HuH-7 (cell line): ENCODE measurements at regions not wholly inside any gene's neighbourhood (a gene's known extent, or its start where the extent isn't known, plus 50 kb on each side); places are given as distances from the start of the nearest gene placed in this dataset.
"Not testable (repeated sequence)": the region's sequence is repeated elsewhere in the genome, so short reads cannot be mapped to it uniquely, and the experiment has no call there.

Experiments used
- DNase-seq: peaks from one replicate; pipeline ENCODE4 v3.0.0; 2011; ENCODE audit warnings: low spot score

DNA sequence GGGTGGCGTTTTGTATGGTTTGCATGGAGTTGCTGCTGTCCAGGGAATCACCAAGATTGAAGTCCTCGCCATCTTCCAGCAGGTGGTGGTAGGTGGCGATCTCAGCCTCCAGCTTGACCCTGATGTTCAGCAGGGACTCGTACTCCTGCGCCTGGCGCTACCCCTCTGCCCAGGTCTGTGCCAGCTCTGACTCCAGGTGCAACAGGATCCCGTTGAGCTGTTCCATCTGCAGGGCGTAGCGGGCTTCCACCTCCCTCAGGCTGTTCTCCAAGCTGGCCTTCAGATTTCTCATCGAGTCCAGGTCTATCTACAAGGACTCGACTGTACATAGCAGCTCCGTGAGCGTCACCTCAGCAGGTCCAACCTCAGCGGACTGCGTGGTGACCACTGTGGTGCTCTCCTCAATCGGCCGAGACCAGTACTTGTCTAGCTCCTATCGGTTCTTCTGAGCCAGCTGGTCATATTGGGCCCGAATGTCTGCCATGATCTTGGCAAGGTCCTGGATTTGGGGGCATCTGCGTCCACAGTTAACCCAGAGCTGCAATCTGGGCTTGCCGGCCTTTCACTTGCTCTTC lies 1584.8 kb upstream of the ACO1 start:
- no peak for DNase-seq

DNA sequence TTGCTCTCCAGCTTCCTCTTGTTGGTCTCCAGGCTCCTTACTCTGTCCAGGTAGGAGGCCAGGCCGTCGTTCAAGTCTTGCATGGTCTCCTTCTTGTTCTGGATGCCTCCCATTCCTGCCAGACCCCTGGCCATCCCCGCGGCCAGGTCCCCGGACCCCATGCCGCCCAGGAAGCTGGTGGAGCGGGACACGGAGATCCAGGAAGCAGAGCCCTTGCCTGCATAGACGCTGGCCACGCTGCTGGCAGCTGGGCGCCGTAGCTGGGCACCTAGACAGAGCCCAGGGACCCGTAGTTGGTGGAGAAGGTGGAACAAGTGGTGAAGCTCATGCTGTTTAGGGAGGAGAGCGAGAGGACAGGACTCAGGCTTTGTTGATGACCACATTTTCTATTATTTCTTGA lies 1584.0 kb upstream of the ACO1 start:
- no peak for DNase-seq

DNA sequence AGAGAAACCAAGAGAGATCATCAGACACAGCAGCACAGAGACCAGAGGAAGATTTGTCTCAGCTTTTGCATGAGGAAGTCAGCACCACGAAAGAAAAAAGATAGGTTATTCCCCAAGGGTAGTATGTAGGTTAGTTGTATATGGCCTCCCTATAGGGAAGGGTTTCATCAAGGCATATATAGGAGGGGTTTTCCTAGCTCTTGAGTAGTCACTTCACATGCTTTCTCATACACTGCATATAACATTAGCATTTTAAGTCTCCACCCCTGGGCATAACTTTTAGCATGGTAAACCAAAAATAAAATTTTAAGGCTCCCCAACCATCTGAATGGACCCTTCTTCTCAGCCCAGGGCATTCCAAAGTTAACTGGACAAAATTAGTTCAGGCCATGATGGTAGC lies 1571.6 kb upstream of the ACO1 start:
- DNase-seq = no peak

DNA sequence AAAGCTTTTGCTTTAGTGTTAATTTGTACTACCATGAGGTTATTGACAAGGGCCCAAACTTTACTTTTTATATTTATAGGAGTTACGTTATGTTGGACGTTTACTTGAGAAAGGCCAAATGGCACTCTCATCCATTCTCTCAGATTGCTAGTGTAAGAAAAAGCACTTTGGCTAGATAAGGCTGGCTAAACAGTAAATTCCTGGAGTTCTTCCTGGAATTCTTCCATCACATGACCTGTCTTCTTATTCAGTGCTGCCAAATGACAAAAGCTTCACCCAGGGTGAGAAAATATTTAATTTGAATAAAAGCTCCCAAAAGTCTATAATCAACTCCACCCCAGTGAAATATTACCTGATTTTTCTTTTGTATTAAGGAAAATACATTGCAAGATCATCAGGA lies 1568.9 kb upstream of the ACO1 start:
- no peak for DNase-seq

DNA sequence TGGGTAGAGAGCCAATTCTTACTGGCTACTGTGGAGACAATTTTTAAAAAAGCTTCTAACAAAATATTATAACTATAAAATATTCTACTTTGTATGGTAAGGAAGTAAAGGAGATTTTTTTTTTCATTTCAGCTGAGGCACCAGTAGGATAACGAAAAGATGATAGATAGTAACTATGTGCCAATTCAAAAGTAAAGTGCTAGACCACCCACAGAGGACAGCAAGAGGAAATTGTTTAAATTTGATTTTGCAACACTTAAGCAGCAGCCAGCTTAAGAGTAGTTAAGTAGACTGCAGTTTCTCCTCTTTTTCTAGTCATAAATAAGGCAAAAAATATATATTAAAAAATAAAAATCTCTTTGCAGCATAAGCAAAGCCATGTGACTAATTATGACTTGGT lies 1539.3 kb upstream of the ACO1 start:
- DNase-seq = no peak

DNA sequence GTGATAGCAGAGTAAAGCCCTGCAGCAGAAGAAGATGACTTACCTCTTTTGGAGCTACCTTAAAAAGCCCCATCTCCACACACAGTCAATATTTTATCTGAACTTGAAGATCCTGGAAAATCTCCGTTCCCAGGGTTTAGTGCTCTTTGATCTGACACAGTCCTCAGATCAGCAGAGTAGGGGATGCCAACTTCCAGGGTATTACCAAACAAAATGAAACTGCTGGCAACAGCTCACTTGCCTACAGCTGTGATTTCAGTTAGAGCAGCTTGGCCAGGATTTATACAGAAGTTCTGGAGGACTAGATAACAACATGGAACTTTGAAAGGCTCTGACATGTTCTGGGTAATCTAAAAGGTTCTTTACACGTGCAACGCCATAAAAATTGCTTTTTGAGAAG lies 1537.8 kb upstream of the ACO1 start:
- no peak for DNase-seq

DNA sequence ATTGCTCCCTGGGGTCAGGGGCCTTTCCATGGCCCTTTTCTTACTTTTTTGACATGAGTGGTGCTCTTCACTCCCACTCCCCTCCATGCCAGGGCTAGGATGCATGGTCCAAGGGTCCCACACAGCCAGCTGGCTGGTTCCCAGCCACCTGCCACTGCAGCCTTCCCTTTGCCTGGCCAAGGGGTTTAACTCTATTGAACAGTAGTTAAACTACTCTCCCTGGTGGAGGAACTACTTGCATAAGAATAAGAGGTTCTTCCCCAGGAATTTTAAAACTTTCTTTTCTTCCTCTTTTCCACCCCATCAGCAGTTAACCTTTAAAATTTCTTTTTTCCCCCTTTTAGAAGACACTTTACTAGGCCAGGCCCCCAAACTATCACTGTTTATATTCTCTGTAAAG lies 1532.8 kb upstream of the ACO1 start:
- no peak for DNase-seq

DNA sequence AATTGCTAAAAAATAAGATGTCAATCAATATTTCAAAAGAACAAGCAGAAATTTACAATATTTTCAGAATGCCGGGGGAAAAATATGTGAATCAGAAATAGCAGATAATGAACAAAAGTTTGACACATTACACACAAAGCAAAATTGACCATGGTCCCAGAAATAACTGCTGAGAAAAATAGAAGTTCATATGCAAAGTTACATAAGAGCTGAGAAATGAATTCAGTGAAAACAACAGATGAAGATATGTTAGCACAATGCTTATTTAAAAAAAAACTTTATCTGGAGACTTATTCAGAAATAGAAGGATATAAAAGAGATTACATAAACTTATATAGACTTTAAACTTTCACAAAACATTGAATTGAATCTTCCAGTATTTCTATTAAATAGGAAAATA lies 1483.7 kb upstream of the ACO1 start:
- no peak for DNase-seq

DNA sequence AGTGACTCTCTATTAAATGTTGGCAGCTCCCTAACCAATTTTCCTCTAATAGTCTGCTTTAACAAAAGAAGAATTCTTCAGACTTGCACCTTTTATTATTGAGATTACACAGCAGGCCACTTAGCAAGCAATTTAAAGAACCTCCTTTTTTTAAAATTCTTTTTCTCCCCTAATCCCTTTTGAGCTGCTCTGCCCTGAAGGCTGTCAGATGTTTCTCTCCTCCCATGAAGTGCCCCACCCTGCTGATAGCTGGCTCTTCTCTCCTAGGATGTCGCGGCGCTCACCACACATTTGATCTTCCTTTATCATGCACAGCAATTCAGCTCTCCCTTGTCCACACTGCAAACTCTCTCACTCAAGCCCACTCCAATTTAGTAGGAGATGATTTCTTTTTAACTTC lies 1471.1 kb upstream of the ACO1 start:
- no peak for DNase-seq

DNA sequence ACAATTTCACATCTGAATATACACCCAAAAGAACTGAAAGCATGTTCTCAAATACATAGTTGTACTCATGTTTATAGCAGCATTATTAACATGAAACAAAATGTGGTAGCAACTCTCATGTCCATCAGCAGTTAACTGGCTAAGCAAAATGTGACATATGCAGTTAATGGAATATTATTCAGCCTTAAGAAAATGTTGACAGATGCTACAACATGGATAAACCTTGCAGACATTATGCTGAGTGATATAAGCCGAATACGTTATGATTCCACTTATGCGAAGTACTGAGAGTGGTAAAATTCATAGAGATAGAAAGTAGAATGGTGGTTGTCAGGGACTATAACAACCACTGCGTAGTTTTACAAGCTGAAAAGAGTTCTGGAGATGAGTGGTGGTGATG lies 1469.0 kb upstream of the ACO1 start:
- no peak for DNase-seq

DNA sequence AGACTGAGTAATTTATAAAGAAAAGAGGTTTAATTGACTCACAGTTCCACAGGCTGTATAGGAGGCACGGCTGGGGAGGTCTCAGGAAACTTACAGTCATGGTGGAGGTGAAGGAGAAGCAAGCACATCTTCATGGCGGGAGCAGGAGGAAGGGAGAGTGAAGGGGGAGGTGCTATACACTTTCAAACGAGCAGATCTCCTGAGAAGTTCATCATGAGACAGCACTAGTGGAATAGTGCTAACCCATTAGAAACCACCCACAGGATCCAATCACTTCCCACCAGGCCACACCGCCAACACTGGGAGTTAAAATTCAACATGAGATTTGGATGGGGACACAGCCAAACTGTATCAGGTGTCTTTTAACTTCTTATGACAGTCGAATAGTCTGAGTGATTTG lies 1459.3 kb upstream of the ACO1 start:
- DNase-seq = no peak

DNA sequence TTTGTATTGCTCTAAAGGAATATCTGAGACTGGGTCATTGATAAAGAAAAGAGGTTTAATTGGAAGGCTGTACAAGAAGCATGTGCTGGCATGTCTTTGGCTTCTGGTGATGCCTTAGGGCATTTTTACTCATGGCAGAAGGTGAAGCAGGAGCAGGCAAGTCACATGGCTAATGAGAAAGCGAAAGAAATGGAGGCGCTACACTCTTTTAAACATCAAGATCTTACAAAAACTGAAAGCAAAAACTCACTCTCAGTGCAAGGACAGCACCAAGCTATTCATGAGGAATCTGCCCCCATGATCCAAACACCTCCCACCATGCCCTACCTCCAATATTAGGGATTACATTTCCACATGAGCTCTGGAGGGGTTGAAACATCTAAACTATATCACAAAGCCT lies 1458.8 kb upstream of the ACO1 start:
- no peak for DNase-seq

DNA sequence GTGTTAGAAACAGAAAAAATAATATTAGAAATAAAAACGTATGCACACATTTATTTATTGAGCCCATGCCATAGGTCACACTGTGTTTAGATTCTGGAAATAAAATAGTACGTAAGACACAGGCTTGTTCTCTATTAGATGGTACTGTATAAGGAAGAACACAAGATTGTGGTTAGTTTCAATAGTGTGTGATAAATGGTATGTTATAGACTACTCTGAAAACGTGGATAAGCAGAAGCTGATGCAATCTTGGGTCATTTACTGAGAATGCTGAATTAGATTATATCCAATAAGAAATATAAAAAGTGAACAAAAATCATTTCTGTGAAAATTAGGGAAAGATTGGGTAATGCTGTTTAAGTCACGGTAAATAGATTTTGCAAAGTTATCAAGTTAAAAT lies 1456.4 kb upstream of the ACO1 start:
- no peak for DNase-seq

DNA sequence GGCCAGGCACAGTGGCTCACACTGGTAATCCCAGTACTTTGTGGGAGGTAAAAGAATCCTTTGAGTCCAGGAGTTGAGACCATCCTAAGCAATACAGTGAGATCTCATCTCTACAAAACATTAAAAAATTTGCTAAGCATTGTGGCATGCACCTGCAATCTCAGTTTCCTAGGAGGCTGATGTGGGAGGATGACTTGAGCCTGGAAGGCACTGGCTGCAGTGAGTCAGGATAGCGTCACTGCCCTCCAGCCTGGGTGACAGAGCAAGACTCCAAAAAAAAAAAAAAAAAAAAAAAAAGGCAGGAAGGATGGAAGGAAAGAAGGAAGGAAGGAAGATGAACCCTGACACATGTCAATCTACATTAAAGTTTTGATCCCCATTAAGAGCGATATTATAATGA lies 1452.2 kb upstream of the ACO1 start:
- no peak for DNase-seq

DNA sequence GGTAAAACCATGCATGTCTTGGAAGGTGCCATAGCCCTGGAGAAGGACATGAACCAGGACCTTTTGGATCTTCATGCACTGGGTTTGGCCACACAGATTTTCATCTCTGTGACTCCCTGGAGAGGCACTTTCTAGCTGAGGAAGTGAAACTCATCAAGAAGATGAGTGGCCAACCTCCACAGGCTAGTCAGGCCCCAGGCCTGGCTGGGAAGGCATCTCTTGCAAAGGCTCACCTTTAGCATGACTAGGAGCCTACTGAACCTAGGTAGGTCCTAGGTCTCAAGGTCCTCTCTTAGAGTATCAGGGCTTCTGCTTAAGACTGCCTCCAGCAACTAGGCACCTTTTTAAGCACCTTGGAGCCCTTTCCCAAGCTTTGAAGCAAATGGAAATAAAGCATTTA lies 1448.7 kb upstream of the ACO1 start:
- no peak for DNase-seq

DNA sequence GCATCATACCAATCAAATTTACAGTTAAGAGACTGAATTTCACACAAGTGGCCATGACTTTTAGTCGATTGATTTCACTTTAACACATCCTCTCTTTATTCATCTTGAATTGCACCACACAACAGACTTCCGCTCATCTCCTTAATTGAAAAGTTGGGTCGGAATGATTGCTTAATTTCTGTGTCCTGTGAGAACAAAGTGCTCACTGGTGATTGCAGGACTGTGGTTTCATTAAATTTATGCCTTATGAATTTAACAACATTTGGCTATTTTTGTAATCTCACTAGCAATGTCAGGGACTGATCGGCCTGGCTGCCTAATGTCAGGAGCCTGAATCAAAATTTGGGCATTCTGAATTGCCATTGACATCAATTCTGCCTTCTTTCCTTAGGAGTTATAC lies 1447.3 kb upstream of the ACO1 start:
- DNase-seq = no peak

DNA sequence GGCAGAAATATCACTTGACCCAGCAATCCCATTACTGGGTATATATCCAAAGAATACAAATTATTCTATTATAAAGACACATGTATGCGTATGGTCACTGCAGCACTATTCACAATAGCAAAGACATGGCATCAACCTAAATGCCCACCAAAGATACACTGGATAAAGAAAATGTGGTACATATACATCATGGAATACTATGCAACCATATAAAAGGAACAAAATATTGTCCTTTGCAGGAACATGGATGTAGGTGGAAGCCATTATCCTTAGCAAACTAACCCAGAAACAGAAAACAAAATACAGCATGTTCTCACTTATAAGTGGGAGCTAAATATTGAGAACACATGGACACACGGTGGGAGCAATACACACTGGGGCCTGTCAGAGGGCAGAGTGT lies 1441.6 kb upstream of the ACO1 start:
- not testable (repeated sequence) for DNase-seq

DNA sequence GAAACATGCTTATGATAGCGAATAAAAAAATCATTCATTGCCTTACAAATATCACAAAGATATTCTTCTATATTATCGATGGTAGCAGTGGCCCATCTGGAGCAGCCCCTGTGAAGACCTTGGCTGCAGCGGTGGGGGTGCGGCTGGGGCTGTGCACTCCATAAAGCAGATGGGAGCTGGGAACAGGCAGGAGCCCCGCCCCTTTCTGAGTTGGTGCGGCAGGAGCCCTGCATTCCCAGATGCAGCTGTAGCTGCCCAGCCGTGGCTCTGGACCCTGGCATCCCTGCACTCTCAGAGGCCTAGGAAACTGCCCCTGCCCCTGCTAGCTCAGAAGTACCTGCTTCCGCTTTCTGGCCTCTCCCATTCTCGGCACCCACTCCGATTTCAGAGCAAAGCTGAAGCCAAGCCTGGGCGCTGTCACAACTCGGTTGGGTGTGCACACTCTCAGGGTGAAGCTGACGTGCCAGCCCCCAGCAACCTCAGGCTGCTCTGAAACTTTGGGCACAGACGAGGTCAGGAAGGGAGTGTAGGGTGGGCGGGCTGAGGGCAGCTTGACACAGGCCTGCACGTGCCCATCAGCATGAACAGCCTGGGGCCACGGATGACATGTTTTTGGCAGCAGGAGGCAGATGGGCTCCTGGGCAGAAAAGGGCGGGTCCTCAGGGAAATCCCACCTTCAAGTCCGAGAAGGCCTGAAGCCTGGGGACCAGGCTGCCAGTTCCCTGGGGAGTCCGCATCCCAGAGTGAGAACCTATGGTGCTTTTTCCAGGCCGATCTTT lies 1440.8 kb upstream of the ACO1 start:
- DNase-seq = no peak

DNA sequence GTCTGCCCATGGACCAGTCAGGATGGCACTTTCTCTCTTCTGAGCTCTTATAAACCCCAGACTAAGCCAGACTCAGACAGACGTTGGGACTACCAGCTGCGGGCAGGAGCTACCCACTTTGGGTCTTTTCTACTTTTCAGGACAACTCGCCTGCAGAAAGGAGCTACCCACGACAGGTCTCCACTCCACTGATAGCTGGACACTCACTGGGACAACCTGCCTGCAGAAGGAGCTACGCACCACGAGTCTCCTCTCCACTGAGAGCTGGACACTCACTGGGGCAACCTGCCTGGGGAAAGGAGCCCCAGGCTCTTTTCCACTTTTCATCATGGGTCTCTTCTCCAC lies 1440.2 kb upstream of the ACO1 start:
- no peak for DNase-seq

DNA sequence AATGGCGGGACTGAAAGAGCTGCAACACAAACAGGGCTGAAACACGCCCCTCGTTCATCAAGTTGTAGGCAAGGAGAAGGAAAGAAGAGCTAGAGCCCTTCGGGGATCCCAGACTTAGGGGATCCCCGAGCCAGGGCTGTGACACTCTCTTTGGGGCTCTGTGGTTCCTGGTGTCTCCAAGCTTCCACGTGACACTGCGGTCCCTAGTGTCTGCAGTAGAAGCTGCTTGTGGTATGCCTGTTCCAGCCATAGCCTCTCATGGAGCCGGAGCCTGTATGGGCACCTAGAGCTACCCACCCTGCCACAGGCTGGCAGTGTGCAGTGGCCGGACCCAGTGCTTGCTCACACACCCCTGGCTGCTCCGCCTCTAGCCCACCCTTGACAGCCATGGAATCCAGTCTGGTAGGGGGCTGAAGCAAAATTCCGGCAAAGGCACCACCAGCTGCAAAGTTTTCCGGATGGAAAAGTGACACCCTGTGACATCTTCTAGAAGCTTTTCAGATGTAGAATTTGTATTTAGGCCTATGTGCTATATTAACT lies 1439.6 kb upstream of the ACO1 start:
- DNase-seq = no peak

DNA sequence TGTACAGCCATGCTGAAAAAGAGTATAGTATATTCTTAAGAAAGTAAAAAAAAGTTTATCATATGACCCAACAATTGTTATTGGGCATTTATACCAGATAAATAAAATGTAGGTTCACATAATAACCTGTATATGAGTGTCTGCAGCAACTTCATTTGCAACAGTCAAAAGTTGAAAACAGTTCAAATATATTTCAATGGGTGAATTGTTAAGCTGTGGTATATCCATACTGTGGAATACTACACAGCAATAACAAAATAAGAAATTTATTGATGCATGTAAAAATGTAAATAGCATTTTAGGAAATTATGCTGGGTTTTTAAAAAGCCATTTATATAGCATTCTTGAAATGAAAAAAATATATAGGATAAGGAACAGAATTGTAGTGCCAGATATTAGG lies 1420.1 kb upstream of the ACO1 start:
- DNase-seq = no peak

DNA sequence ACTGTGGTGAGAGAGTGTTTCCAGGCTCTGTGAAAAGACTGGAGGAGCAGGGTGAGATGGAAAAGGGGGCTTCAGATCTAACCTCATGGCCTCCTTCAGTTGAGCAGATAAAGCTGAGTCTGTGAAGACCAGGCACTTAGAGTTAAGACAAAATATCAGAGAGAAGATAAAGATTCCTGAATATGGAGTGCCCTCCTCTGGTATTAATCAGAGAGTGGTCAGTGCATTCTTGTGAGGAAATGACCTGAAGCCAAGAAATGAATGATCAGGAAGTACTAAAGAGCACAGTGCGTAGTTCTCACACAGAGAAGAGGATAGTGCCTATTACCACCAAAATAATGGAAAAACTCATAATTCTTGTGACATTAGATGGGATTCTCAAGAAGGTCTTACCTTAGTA lies 1417.0 kb upstream of the ACO1 start:
- DNase-seq = no peak

DNA sequence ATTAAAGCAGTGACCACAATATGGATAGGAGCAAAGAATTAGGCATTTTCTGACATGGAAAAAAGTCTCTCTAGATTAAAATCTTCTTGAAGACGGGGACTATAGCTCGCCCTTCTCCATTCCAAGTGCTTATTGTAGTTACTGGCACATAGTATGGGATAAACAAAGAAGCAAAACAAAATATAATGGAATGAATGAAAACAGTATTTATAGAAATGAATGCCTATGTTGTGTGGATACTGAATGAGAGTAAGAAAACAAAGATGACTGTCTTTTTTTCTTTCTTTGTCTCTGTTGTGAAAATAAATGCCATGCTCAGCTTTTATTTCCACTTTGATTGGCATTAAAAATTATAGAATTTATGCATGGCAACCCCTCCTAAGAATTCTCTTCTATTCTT lies 1414.3 kb upstream of the ACO1 start:
- no peak for DNase-seq

DNA sequence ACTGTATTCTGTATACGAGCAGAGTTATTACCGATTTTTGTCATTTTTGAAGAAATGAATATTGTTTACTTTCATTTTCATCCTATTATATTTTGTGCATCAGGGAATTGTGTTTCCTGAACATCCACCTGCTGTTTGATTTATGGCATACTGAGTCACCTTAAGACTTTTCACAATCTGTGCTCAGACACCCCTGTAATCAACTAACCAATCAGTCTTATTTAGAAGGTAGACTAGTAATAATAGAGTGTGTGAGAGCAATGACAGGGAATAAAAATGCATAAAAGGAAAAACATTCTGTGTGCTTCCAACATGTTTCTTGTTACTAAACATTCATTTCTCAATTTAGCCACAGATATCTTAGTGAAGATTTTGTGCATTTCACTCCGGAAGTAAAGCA lies 1413.6 kb upstream of the ACO1 start:
- DNase-seq = no peak
